Stimulated activated naive B cell treated with anti-CD40 and anti-IgM and Interleukin-4, amounts not matched to agents 10 μg/mL and 1 μg/mL and 100 μg/mL, for 72 hours (primary cell): ENCODE measurements at regions not wholly inside any gene's neighbourhood (a gene's known extent, or its start where the extent isn't known, plus 50 kb on each side); places are given as distances from the start of the nearest gene placed in this dataset.
"Not testable (repeated sequence)": the region's sequence is repeated elsewhere in the genome, so short reads cannot be mapped to it uniquely, and the experiment has no call there.

ENCODE experiments used
- ATAC-seq, 2 donors: fragments of 150-1000 bp; cut with Tn5 transposase; replicated peaks; 2 replicates each; pipeline ENCODE4 v1.10.0; 2021; ENCODE audit warnings: moderate library complexity in 1 of 2
- DNase-seq: peaks from one replicate; pipeline ENCODE4 v3.0.0; 2021
- H3K27ac Mint-ChIP-seq: one replicate; pipeline ENCODE4 v1.8.0; 2022; ENCODE audit warnings: mild to moderate bottlenecking, mixed read lengths
- H3K27me3 Mint-ChIP-seq, 2 donors: one replicate each; pipeline ENCODE4 v1.8.0; 2022; ENCODE audit warnings: mixed read lengths in 2 of 2
- H3K36me3 Mint-ChIP-seq, 2 donors: one replicate each; pipeline ENCODE4 v1.8.0; 2022; ENCODE audit warnings: mixed read lengths in 2 of 2, mild to moderate bottlenecking in 1 of 2
- H3K4me1 Mint-ChIP-seq, 2 donors: one replicate each; pipeline ENCODE4 v1.8.0; 2022; ENCODE audit warnings: mixed read lengths in 2 of 2, mild to moderate bottlenecking in 1 of 2
- H3K4me3 Mint-ChIP-seq, 2 donors: one replicate each; pipeline ENCODE4 v1.8.0; 2022; ENCODE audit warnings: mild to moderate bottlenecking in 2 of 2, mixed read lengths in 2 of 2, moderate library complexity in 1 of 2
- H3K9me3 Mint-ChIP-seq, 2 donors: one replicate each; pipeline ENCODE4 v1.8.0; 2022; ENCODE audit warnings: mixed read lengths in 2 of 2, mild to moderate bottlenecking in 1 of 2

DNA sequence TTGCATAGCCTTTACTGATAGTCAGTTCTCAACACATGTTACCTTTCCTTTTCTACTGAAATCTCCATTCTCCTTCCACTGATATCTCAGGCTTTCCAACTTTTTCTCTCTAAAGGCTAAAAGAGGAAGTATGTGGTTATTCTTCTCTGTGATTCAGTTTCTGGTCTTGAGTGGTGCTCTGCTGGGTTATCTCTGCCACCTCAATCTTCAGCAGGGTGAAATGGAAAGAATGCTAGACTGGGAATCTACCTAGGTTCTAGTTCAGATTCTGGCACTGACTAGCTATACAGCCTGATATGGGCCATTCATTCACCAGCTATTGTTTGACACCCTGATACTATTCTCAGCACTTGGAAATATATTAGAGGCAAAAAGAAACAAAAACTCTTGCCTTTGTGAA, 124.9 kb upstream of the GRIA1 start:
- Mint-ChIP-seq H3K36me3 (no peaks in the 10 kb centered on the region), H3K27ac (no peak overlapping the region), H3K4me3 (no peak overlapping the region), H3K9me3 (peaks cover 0 to 7% of the 10 kb centered on the region in 2 donors), H3K4me1 (no peaks in the 10 kb centered on the region), H3K27me3 (no peaks in the 10 kb centered on the region)
- no peak for DNase-seq
- ATAC-seq: peak in 1 of 2 donors; percentile 45

DNA sequence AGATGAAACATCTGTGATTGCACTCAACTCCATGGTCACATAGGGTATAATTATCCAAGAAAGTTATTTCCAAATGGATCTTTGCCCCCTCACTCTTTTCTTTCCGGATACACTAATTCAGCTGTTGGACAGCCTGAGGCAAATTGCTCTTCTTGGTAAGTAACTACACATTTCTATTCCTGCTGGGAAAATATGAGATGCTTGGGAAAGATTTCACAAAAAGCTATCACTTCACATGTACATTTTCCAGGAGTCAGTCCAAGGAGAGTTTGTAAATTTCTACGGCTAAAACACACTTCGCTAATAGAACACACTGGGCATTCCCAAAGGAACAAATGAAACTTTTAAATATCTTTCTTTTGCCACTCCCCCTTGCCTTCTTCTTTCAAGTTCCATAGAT, 123.0 kb upstream of the GRIA1 start:
- no peak for ATAC-seq
- no peaks in the 10 kb centered on the region for H3K4me1 Mint-ChIP-seq

DNA sequence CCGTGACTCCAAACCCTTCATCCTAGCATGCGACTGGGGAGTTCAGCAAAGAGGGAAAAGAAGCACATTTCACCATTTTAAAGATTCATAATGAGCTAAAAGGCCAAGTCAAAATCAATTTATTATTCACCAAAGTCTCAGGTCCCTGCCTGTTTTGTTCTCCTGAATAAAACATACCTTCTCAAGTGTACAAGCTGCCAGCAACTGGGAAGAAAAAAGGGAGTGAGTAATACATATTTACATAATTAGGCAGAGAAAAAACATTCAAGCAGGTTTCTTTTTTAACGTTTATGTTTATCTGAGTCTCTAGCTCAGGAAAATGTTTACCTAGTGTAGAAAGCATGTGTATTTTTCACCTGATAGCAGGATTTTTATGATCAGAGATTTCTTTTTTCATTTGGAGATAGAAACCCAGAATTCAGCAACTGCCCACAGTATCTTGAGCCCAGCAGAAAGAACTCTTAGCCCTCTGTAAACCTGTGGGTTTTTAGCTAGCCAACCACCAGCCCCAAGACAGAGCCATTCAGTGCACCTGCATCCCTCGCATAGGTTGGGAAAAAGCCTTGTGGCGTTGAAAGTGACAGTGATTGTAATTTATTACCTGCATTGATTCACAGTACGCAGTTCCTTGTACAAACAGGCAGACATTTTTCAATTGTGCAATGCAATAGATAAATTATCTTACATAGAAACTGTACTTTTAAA, 117.9 kb upstream of the GRIA1 start:
- no peaks in the 10 kb centered on the region for H3K27me3 Mint-ChIP-seq
- H3K4me1 Mint-ChIP-seq: no peaks in the 10 kb centered on the region
- H3K27ac Mint-ChIP-seq: no peak overlapping the region
- no peak overlapping the region for H3K4me3 Mint-ChIP-seq
- H3K36me3 Mint-ChIP-seq: no peaks in the 10 kb centered on the region
- DNase-seq (no peak), ATAC-seq (no peak)
- peaks cover 0 to 5% of the 10 kb centered on the region in 2 donors for H3K9me3 Mint-ChIP-seq

More for the DNA sequence above, 123.0 kb upstream of the GRIA1 start:
- no peak for DNase-seq
- no peaks in the 10 kb centered on the region for H3K27me3 Mint-ChIP-seq
- H3K9me3 Mint-ChIP-seq: peaks cover 0 to 7% of the 10 kb centered on the region in 2 donors
- H3K27ac Mint-ChIP-seq: no peak overlapping the region
- H3K4me3 Mint-ChIP-seq: no peak overlapping the region
- no peaks in the 10 kb centered on the region for H3K36me3 Mint-ChIP-seq

DNA sequence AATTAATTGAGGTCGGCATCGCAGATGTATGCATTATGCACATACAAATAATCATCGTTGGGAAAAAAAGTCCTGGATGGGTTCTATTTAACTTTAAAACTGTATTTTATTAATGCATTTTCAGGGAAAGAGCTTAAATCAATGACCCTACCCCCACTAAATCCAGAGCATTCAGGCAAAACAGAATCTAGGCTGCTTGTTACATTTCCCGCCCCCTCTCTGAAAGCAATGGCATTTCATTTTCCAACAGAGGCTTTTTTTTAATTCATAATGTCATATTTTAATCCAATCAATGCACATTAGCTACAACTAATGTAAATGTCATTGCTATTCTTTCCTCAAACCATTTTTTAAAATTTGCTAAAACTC, 117.4 kb upstream of the GRIA1 start:
- no peak for DNase-seq
- Mint-ChIP-seq H3K36me3 (no peaks in the 10 kb centered on the region), H3K27me3 (no peaks in the 10 kb centered on the region), H3K4me3 (no peak overlapping the region), H3K4me1 (no peaks in the 10 kb centered on the region), H3K27ac (no peak overlapping the region), H3K9me3 (peaks cover 0 to 3% of the 10 kb centered on the region in 2 donors)
- ATAC-seq: no peak

DNA sequence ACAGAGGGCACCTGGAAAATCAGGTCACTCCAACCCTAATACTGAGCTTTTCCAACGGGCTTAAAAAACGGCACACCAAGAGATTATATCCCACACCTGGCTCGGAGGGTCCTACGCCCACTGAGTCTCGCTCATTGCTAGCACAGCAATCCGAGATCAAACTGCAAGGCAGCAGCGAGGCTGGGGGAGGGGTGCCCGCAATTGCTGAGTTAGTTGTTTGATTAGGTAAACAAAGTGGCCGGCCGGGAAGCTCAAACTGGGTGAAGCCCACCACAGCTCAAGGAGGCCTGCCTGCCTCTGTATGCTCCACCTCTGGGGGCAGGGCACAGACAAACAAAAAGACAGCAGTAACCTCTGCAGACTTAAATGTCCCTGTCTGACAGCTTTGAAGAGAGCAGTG, 108.8 kb upstream of the GRIA1 start:
- H3K36me3 Mint-ChIP-seq, H3K27ac Mint-ChIP-seq, H3K27me3 Mint-ChIP-seq, H3K9me3 Mint-ChIP-seq, DNase-seq, H3K4me1 Mint-ChIP-seq, H3K4me3 Mint-ChIP-seq, ATAC-seq: not testable (repeated sequence)

DNA sequence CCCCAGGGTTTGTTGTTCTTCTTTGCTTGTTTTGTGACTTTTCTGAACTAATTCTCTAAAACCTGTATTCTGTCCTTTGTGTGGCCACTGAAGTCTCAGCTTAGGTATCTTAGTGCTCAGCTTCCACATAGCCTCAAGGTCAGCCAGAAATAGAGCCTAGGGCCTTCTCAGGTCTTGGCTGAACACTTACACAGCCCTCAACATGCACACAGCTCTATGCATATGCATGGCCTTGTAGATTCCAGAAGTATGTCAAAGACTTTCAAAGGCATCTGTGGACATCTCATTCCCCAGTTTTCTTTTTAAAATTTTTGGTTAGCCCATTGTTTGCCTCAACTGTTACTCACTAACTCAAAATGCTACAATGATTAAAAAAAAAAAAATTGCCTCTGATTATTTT, 99.9 kb upstream of the GRIA1 start:
- H3K4me1 Mint-ChIP-seq: no peaks in the 10 kb centered on the region
- peaks cover 0 to 5% of the 10 kb centered on the region in 2 donors for H3K9me3 Mint-ChIP-seq
- no peak overlapping the region for H3K4me3 Mint-ChIP-seq
- no peak for ATAC-seq
- no peak for DNase-seq
- no peaks in the 10 kb centered on the region for H3K36me3 Mint-ChIP-seq
- no peak overlapping the region for H3K27ac Mint-ChIP-seq
- no peaks in the 10 kb centered on the region for H3K27me3 Mint-ChIP-seq

DNA sequence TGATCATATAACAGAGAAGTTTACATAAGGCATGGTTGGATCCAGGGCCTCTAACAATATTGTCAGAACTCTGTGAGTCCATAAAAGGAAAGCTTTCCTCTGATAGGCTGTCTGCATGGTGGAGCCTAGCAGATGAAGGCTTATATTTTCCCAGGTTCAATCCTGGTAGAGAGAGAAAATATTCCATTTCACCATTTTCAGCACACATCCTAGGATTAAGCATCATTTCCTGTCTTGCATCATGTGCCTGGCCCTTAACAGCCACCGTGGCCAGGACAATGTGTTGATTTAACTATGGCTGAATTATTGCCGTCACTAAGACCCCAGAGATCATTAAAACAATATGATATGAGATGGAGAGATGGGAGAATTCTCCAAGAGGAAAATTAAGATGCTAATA, 90.9 kb upstream of the GRIA1 start:
- H3K4me1 Mint-ChIP-seq: no peaks in the 10 kb centered on the region
- H3K27ac Mint-ChIP-seq: no peak overlapping the region
- no peak overlapping the region for H3K4me3 Mint-ChIP-seq
- ATAC-seq: no peak
- no peak for DNase-seq
- H3K27me3 Mint-ChIP-seq: no peaks in the 10 kb centered on the region
- H3K9me3 Mint-ChIP-seq: peaks cover 0 to 2% of the 10 kb centered on the region in 2 donors
- no peaks in the 10 kb centered on the region for H3K36me3 Mint-ChIP-seq

DNA sequence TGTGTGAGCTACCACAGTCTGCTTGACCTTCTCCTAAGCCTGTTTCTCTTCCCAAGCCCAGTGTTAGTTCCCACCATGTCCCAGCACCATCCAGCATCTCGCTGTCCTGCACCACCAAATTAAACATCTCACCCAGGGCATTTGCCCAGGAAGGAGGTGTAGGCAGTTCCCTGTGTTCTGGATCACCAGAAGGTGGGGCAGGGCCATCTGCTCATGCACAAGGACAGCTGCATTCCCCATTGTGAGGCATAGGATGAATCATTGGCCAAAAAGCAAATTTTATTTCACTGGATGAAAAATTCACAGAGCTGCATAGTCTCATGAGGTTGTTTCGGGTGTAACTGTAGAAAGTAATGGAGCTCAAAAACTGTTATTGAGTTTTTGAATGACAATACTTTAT, 89.5 kb upstream of the GRIA1 start:
- no peaks in the 10 kb centered on the region for H3K4me1 Mint-ChIP-seq
- H3K4me3 Mint-ChIP-seq: no peak overlapping the region
- DNase-seq (no peak), ATAC-seq (no peak)
- H3K9me3 Mint-ChIP-seq: no peaks in the 10 kb centered on the region
- no peaks in the 10 kb centered on the region for H3K36me3 Mint-ChIP-seq
- H3K27ac Mint-ChIP-seq: no peak overlapping the region
- no peaks in the 10 kb centered on the region for H3K27me3 Mint-ChIP-seq

DNA sequence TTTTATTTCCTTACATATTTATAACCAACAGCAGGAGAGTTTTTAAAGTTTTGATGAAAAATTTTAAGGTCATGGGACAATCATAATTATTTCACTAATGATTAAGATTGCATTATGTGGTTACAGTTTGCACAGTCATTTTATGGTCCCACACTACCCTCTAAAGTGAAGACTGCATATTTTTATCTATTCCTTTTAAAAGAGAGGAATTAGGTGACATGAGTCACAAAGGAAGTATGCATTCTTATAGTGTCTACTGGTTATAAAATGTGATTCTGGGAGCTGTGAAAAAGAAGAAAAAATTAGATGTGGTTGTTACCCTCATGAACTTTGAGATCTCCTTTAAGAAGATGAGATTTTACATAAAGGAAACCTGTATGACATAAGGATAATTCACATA, 87.9 kb upstream of the GRIA1 start:
- Mint-ChIP-seq H3K9me3 (no peaks in the 10 kb centered on the region), H3K4me3 (no peak overlapping the region), H3K4me1 (no peaks in the 10 kb centered on the region), H3K27me3 (no peaks in the 10 kb centered on the region), H3K27ac (no peak overlapping the region), H3K36me3 (no peaks in the 10 kb centered on the region)
- ATAC-seq: no peak
- DNase-seq: no peak

DNA sequence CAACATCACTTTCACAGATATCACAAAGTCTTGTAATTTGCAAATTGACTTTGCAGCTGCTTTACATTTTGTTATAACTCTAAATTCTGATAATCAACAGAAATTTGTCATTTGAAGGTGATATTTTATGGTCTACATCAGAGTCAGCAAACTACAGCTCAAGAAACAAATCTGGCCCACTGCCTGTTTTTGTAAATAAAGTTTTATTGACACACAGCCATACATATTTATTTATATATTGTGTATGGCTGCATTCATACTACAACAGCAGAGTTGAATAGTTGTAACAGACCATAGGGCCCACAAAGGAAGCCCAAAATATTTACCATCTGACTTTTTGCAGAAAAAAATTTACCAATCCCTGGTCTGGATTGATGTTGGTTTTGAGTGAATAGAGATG, 87.0 kb upstream of the GRIA1 start:
- H3K27me3 Mint-ChIP-seq: no peaks in the 10 kb centered on the region
- DNase-seq (no peak), ATAC-seq (no peak)
- H3K36me3 Mint-ChIP-seq: no peaks in the 10 kb centered on the region
- no peak overlapping the region for H3K4me3 Mint-ChIP-seq
- H3K9me3 Mint-ChIP-seq: no peaks in the 10 kb centered on the region
- H3K4me1 Mint-ChIP-seq: no peaks in the 10 kb centered on the region
- H3K27ac Mint-ChIP-seq: no peak overlapping the region

DNA sequence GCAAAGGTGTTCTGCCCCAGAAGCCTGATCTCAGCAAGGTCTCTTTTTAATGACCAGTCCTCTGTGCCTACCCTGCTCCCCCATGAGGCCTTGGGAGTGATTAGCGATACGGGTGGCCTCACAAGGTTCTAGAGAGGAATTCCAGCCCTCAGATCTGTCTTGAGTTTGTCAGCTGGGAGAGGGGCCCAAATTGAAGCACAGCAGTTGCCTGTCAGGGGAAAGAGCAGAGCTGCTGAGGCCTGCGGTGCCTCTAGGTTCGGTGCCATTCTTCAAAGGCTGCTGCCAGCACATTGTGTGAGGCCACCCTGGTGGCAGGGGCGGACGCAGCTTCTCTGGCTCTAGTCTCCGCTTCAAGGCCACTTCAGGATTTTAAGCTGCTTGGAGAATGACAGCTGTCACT, 85.7 kb upstream of the GRIA1 start:
- H3K4me3 Mint-ChIP-seq: no peak overlapping the region
- H3K27ac Mint-ChIP-seq: no peak overlapping the region
- H3K27me3 Mint-ChIP-seq: no peaks in the 10 kb centered on the region
- H3K9me3 Mint-ChIP-seq: peaks cover 0 to 1% of the 10 kb centered on the region in 2 donors
- no peaks in the 10 kb centered on the region for H3K4me1 Mint-ChIP-seq
- H3K36me3 Mint-ChIP-seq: no peaks in the 10 kb centered on the region
- no peak for DNase-seq
- no peak for ATAC-seq

DNA sequence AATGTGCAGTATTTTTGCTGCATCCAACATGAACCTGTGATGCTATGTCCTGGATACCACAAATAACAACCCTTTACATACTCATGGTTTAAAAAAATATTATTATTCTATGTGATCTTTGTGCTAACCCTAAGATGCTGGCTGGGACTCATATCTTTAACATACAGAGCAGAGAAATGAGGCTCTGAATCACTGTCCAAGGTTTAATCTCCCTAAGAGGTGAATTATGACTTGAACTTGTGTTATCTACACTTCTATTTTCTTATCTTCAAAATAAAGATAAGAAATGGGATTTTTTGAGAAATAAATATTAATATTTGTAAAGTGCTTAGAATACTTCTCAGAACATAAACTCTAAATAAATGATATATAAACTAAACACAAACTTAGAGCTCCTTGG, 68.8 kb upstream of the GRIA1 start:
- no peak overlapping the region for H3K4me3 Mint-ChIP-seq
- H3K36me3 Mint-ChIP-seq: no peaks in the 10 kb centered on the region
- no peak for ATAC-seq
- H3K27me3 Mint-ChIP-seq: no peaks in the 10 kb centered on the region
- H3K4me1 Mint-ChIP-seq: no peaks in the 10 kb centered on the region
- no peak overlapping the region for H3K27ac Mint-ChIP-seq
- no peak for DNase-seq
- peaks cover 7 to 11% of the 10 kb centered on the region in 2 donors for H3K9me3 Mint-ChIP-seq

DNA sequence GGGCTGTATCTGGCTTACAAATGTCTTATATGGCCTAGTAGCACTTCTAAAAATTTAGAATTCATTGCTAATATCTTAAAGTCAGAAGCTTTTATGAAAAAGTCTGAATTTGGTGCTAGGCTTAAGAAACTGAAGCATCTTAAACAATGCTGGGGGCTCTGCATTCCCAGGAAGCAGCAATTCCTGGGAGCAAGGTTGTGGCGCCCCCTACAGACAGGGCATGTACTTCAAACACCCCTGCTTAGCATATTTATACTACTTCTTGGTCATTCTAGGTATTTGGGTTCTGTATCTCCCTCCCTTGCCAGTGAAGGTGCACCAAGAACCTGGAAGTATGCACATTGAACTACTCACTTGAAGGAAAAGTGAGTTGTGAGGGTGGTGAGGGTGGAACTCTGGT, 64.6 kb upstream of the GRIA1 start:
- no peak overlapping the region for H3K4me3 Mint-ChIP-seq

DNA sequence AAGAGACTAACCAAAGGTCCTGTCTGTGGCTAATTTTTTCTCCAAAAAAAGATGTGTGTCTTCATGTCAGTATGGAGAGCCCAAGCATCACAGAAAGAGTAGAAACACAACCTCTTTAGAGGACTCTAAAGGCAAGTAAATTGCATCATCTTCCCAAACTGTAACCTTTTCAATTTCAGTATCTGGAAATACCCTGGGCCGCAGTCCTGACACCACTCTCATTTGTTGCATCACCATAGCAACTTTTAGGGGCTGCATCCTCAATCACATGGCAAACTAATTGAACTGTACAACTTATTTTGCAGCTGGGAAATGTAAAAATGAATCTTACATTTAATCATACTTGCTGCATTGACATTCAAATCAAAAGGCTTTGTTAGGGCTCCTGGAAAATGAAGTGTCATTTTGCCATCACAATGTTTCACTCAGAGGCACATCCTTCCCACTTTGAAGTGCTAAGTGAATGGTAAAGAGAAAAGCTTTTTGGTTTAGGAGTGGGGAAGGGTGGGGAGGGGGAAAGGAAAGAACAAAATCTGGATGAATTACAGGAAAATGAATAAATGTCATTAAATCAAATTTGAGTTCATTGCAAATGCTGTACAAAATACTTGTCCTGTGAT, 60.6 kb upstream of the GRIA1 start:
- no peaks in the 10 kb centered on the region for H3K4me1 Mint-ChIP-seq
- peaks cover 0 to under 1% of the 10 kb centered on the region in 2 donors for H3K9me3 Mint-ChIP-seq
- no peaks in the 10 kb centered on the region for H3K27me3 Mint-ChIP-seq
- ATAC-seq (no peak), DNase-seq (no peak)
- H3K36me3 Mint-ChIP-seq: no peaks in the 10 kb centered on the region
- H3K27ac Mint-ChIP-seq: no peak overlapping the region
- H3K4me3 Mint-ChIP-seq: no peak overlapping the region

More for the DNA sequence above, 64.6 kb upstream of the GRIA1 start:
- Mint-ChIP-seq H3K27me3 (no peaks in the 10 kb centered on the region), H3K36me3 (no peaks in the 10 kb centered on the region), H3K27ac (no peak overlapping the region), H3K9me3 (peaks cover 7 to 8% of the 10 kb centered on the region in 2 donors), H3K4me1 (no peaks in the 10 kb centered on the region)
- ATAC-seq (no peak), DNase-seq (no peak)

DNA sequence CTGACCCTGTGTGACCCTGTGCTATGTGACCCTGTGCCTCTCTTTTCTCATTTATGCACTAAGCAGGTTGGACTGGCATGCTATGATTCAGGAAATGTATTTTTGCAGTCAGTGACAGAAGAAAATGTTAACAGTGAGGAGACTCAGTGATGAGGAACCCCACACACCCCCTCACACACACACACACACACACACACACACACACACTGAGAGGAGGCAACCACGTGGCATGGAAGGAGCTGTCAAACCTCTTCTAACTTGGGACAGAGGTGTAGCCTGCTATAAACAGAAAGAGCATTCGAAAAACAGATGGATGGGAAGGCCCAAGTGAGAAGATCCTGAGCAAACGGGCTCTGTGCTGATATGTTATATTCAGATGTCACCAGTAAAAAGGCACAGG, 57.9 kb upstream of the GRIA1 start:
- Mint-ChIP-seq H3K4me1 (no peaks in the 10 kb centered on the region), H3K27me3 (no peaks in the 10 kb centered on the region), H3K27ac (no peak overlapping the region), H3K9me3 (no peaks in the 10 kb centered on the region), H3K4me3 (no peak overlapping the region), H3K36me3 (no peaks in the 10 kb centered on the region)
- ATAC-seq: no peak
- DNase-seq: no peak
